CD4-positive, alpha-beta T cell (primary cell): ENCODE measurements at regions not wholly inside any gene's neighbourhood (a gene's known extent, or its start where the extent isn't known, plus 50 kb on each side); places are given as distances from the start of the nearest gene placed in this dataset.

ENCODE experiments used
- ATAC-seq: fragments of 200-7000 bp; cut with Tn5 transposase; one replicate; pipeline ENCODE4 v1.10.0; 2022; ENCODE audit warnings: mild to moderate bottlenecking; ENCODE audit not compliant: poor library complexity
- CTCF ChIA-PET: fragments of 350-600 bp; sonication (Branson Sonifier 250); formaldehyde crosslinking; loops from one replicate; lab custom pipeline; 2021; ENCODE audit warnings: antibody characterized with exemption, inconsistent platforms; lab: Charles Lee
- POLR2A ChIA-PET: fragments of 350-600 bp; sonication (Branson Sonifier 250); formaldehyde crosslinking; loops from one replicate; lab custom pipeline; 2021; ENCODE audit warnings: antibody characterized with exemption, inconsistent platforms; lab: Charles Lee
- DNase-seq, 14 experiments: peaks; one replicate each; pipeline ENCODE4 v3.0.0-alpha.2; 2013 to 2020; ENCODE audit warnings: mixed read lengths in 2 of 14
- H3K27ac ChIP-seq, 2 donors: one replicate each; pipeline versions ENCODE4 v1.5.1 to v1.7.0; 2013; ENCODE audit warnings: low read length in 2 of 2, low read depth in 1 of 2, mild to moderate bottlenecking in 1 of 2
- H3K27me3 ChIP-seq, 2 experiments: 1 replicate in 1 of 2; 2 replicates in 1 of 2; pipeline versions ENCODE4 v1.6.1 to v1.7.0; 2013; ENCODE audit warnings: low read length in 2 of 2, control low read depth in 1 of 2, mild to moderate bottlenecking in 1 of 2, moderate library complexity in 1 of 2; ENCODE audit not compliant: insufficient read depth in 2 of 2, control insufficient read depth in 1 of 2
- H3K36me3 ChIP-seq: one replicate; pipeline ENCODE4 v1.6.1; 2013; ENCODE audit warnings: low read length, control low read depth; ENCODE audit not compliant: insufficient read depth
- H3K4me1 ChIP-seq: one replicate; pipeline ENCODE4 v1.6.1; 2013; ENCODE audit warnings: low read length, control low read depth; ENCODE audit not compliant: insufficient read depth
- H3K4me3 ChIP-seq: one replicate; pipeline ENCODE4 v1.5.1; 2013; ENCODE audit warnings: mild to moderate bottlenecking, low read length, moderate library complexity
- H3K9me3 ChIP-seq, 2 experiments: 1 replicate in 1 of 2; 2 replicates in 1 of 2; pipeline versions ENCODE4 v1.6.1 to v1.7.0; 2013; ENCODE audit warnings: low read length in 2 of 2, mild to moderate bottlenecking in 2 of 2, control low read depth in 1 of 2, moderate library complexity in 1 of 2; ENCODE audit not compliant: control insufficient read depth in 1 of 2, insufficient read depth in 1 of 2
- H3K27ac Mint-ChIP-seq: one replicate; pipeline ENCODE4 v1.8.0; 2020; ENCODE audit warnings: mixed read lengths
- H3K27me3 Mint-ChIP-seq: one replicate; pipeline ENCODE4 v1.8.0; 2021; ENCODE audit warnings: mixed read lengths
- H3K36me3 Mint-ChIP-seq: one replicate; pipeline ENCODE4 v1.8.0; 2021; ENCODE audit warnings: low read depth, mixed read lengths
- H3K4me1 Mint-ChIP-seq: one replicate; pipeline ENCODE4 v1.8.0; 2021; ENCODE audit warnings: low read depth, mixed read lengths
- H3K4me3 Mint-ChIP-seq: one replicate; pipeline ENCODE4 v1.8.0; 2020; ENCODE audit warnings: mild to moderate bottlenecking, mixed read lengths
- H3K9me3 Mint-ChIP-seq: one replicate; pipeline ENCODE4 v1.8.0; 2020; ENCODE audit warnings: mixed read lengths
- CTCF ChIP-seq: fragments of 200-600 bp; IDR thresholded peaks from one replicate; pipeline ENCODE4 v1.8.0; 2022; ENCODE audit warnings: antibody characterized with exemption, mild to moderate bottlenecking
- intact Hi-C, 2 experiments: fragments of 100-400 bp; cut with DNase I in 1 of 2; cut with micrococcal nuclease in 1 of 2; formaldehyde crosslinking; loops; one replicate each; pipeline versions ENCODE4 v1.15.1 to v1.9.0; 2023 to 2025; cut with DNase I, micrococcal nuclease

- H3K9me3 Mint-ChIP-seq, result no peaks in the 10 kb centered on the region
- Histone ChIP-seq H3K27me3 (no peaks in the 10 kb centered on the region), H3K4me3 (no peak overlapping the region), H3K9me3 (no peaks in the 10 kb centered on the region), H3K36me3 (no peaks in the 10 kb centered on the region), H3K4me1 (no peaks in the 10 kb centered on the region), H3K27ac (no peak overlapping the region)
- POLR2A ChIA-PET, result no interaction called here
- no peak for TF ChIP-seq CTCF
- H3K4me1 Mint-ChIP-seq, result peaks cover 24% of the 10 kb centered on the region
- DNase-seq (no peak), ATAC-seq (no peak)
- no peaks in the 10 kb centered on the region for H3K27me3 Mint-ChIP-seq
- no peak overlapping the region for H3K27ac Mint-ChIP-seq
- H3K4me3 Mint-ChIP-seq, result no peak overlapping the region
- CTCF ChIA-PET, result no interaction called here
- intact Hi-C loops, result no loop called here
- no peaks in the 10 kb centered on the region for H3K36me3 Mint-ChIP-seq
Measured at GRCh38 chr14:98375566-98375965, 896.4 kb downstream of the BCL11B start.

GRCh38 chr14:98379830-98380229 lies 892.2 kb downstream of the BCL11B start:
- no peak for TF ChIP-seq CTCF
- POLR2A ChIA-PET, result interaction anchor here (0.6 kb wide), 1 partner anchor 241 kb away, joined by 3 read pairs; no protein-coding TSS in a partner anchor

GRCh38 chr14:98382662-98383061 lies 889.3 kb downstream of the BCL11B start:
- ATAC-seq (no peak), DNase-seq (no peak)
- Histone ChIP-seq H3K27me3 (no peaks in the 10 kb centered on the region), H3K4me1 (no peaks in the 10 kb centered on the region), H3K27ac (no peak overlapping the region), H3K4me3 (no peak overlapping the region), H3K36me3 (no peaks in the 10 kb centered on the region), H3K9me3 (peaks cover 0 to 10% of the 10 kb centered on the region in 2 experiments)
- H3K4me1 Mint-ChIP-seq, result no peaks in the 10 kb centered on the region
- no peaks in the 10 kb centered on the region for H3K9me3 Mint-ChIP-seq
- TF ChIP-seq CTCF, result no peak
- intact Hi-C loops, result no loop called here
- CTCF ChIA-PET, result no interaction called here
- no peak overlapping the region for H3K27ac Mint-ChIP-seq
- no peaks in the 10 kb centered on the region for H3K36me3 Mint-ChIP-seq
- POLR2A ChIA-PET, result no interaction called here
- no peak overlapping the region for H3K4me3 Mint-ChIP-seq
- H3K27me3 Mint-ChIP-seq, result no peaks in the 10 kb centered on the region

More at GRCh38 chr14:98379830-98380229, 892.2 kb downstream of the BCL11B start:
- Mint-ChIP-seq H3K36me3 (no peaks in the 10 kb centered on the region), H3K27me3 (no peaks in the 10 kb centered on the region), H3K4me1 (no peaks in the 10 kb centered on the region), H3K9me3 (no peaks in the 10 kb centered on the region), H3K27ac (no peak overlapping the region), H3K4me3 (no peak overlapping the region)
- no peaks in the 10 kb centered on the region for H3K4me1 ChIP-seq
- no peak overlapping the region for H3K27ac ChIP-seq
- intact Hi-C loops, result no loop called here
- no peak for DNase-seq
- H3K36me3 ChIP-seq, result no peaks in the 10 kb centered on the region
- H3K27me3 ChIP-seq, result no peaks in the 10 kb centered on the region
- no peak overlapping the region for H3K4me3 ChIP-seq
- no peaks in the 10 kb centered on the region for H3K9me3 ChIP-seq
- no peak for ATAC-seq
- CTCF ChIA-PET, result no interaction called here
